B cell (primary cell): ENCODE measurements at regions not wholly inside any gene's neighbourhood (a gene's known extent, or its start where the extent isn't known, plus 50 kb on each side); places are given as distances from the start of the nearest gene placed in this dataset.

Experiments used
- CTCF ChIP-seq: fragments of 200-600 bp; IDR thresholded peaks from one replicate; pipeline ENCODE4 v1.8.0; 2022; ENCODE audit warnings: antibody characterized with exemption, mild to moderate bottlenecking
- EZH2 ChIP-seq: IDR thresholded peaks from 2 replicates; pipeline ENCODE4 v1.6.1; 2012; ENCODE audit warnings: borderline replicate concordance, low read depth, mild to moderate bottlenecking, moderate library complexity, low read length; ENCODE audit not compliant: insufficient read depth, poor library complexity, severe bottlenecking

DNA sequence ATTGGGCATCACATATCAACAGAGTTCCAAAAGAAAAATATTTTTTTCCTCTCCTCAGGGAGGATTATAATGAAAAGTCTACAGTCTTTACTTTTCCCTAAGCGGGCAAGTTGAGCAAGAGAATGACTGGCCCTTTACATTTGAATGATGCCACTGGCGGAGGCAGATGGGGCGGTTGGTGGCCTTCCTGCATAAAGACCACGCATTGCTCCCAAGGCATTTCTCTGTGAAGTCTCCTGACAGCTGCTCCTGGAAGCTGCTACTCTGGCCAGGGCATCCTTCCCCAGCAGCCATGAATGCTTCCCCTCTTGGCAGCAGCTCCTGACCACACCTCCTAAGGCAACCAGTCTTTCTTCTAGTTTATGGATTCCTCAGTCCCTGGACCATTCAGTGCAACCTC is 161.1 kb upstream of the RRP15 start:
- TF ChIP-seq CTCF (no peak), EZH2 (no peak)
